Fibroblast of mammary gland (primary cell): ENCODE measurements at regions not wholly inside any gene's neighbourhood (a gene's known extent, or its start where the extent isn't known, plus 50 kb on each side); places are given as distances from the start of the nearest gene placed in this dataset.

Experiments used
- DNase-seq: peaks from one replicate; pipeline ENCODE4 v3.0.0-alpha.2; 2010; ENCODE audit warnings: low read depth
- H3K4me3 ChIP-seq: 2 replicates; pipeline ENCODE4 v1.5.1; 2011; ENCODE audit warnings: low read depth, mild to moderate bottlenecking, low read length, moderate library complexity; ENCODE audit not compliant: control insufficient read depth
- TF ChIP-seq, protein P1 (sequence below): conservative IDR thresholded peaks from 2 replicates; pipeline ENCODE4 v1.5.1; 2011; ENCODE audit warnings: low read depth, low read length, inconsistent platforms; ENCODE audit not compliant: control insufficient read depth, insufficient read depth

DNA sequence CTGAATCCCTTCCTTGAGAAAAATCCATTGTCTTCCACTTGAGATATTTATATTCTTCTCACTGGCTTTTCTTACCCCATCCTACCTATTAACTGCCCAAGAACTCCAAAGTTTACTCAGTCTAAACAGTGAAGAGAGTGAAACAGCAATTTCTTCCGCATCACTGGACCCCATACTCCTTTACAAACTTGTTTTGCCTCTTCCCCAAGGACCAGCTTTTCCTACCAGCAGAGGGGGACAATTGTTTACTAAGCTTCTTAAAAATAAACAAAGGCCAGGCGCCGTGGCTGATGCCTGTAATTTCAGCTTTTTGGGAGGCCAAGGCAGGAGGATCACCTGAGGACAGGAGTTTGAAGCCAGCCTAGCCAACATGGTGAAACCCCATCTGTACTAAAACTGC lies 52.0 kb downstream of the LRATD1 start:
- DNase-seq = no peak
- TF ChIP-seq, protein P1, sequence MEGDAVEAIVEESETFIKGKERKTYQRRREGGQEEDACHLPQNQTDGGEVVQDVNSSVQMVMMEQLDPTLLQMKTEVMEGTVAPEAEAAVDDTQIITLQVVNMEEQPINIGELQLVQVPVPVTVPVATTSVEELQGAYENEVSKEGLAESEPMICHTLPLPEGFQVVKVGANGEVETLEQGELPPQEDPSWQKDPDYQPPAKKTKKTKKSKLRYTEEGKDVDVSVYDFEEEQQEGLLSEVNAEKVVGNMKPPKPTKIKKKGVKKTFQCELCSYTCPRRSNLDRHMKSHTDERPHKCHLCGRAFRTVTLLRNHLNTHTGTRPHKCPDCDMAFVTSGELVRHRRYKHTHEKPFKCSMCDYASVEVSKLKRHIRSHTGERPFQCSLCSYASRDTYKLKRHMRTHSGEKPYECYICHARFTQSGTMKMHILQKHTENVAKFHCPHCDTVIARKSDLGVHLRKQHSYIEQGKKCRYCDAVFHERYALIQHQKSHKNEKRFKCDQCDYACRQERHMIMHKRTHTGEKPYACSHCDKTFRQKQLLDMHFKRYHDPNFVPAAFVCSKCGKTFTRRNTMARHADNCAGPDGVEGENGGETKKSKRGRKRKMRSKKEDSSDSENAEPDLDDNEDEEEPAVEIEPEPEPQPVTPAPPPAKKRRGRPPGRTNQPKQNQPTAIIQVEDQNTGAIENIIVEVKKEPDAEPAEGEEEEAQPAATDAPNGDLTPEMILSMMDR = no peak
- H3K4me3 ChIP-seq = no peak overlapping the region

GRCh38 chr2:14690926-14691325 lies 58.4 kb downstream of the LRATD1 start:
- no peak for DNase-seq
- TF ChIP-seq, protein P1 = no peak
- no peak overlapping the region for H3K4me3 ChIP-seq

GRCh38 chr2:14693874-14694273 lies 61.4 kb downstream of the LRATD1 start:
- TF ChIP-seq, protein P1 = no peak
- no peak overlapping the region for H3K4me3 ChIP-seq

DNA sequence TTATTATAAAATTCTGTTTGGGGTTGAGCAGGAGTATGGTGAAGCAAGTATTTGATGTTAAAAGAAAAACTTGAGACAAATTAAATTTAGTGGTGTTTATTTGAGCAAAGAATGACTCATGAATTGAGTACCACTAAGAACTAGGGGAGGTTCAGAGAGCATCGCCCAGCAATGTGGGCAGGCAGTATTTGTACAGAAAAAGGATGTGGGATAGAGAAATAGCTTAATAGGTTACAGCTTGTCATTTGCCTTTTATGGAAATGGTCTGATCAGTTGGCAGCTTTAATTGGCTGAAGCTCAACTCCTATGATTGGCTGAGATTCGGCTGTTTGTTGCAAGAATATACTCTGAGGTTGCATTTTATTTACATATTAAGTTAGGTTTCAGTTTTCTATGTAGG lies 68.2 kb downstream of the LRATD1 start:
- no peak overlapping the region for H3K4me3 ChIP-seq
- DNase-seq = peak; percentile 91
- TF ChIP-seq, protein P1 = no peak

More at GRCh38 chr2:14693874-14694273, 61.4 kb downstream of the LRATD1 start:
- no peak for DNase-seq

- peak; percentile 84 for DNase-seq
- TF ChIP-seq, protein P1 = no peak
- H3K4me3 ChIP-seq = no peak overlapping the region
Observed at GRCh38 chr2:14702258-14702657, 69.7 kb downstream of the LRATD1 start.

GRCh38 chr2:14706201-14706600 lies 73.7 kb downstream of the LRATD1 start:
- DNase-seq = peak; percentile 17
- TF ChIP-seq, protein P1 = no peak
- no peak overlapping the region for H3K4me3 ChIP-seq

GRCh38 chr2:14712111-14712510 lies 79.6 kb downstream of the LRATD1 start:
- H3K4me3 ChIP-seq = no peak overlapping the region
- TF ChIP-seq, protein P1 = no peak
- peak; percentile 76 for DNase-seq
